ENCODE measurements at regions not wholly inside any gene's neighbourhood (a gene's known extent, or its start where the extent isn't known, plus 50 kb on each side); places are given as distances from the start of the nearest gene placed in this dataset.

GRCh38 chr1:182235952-182236650, 155.5 kb downstream of the GLUL start:
- POLR2A ChIA-PET = no interaction called here
- peak; percentile 76 for TF ChIP-seq MAX (IDR thresholded peaks at IDR 0.05)
- TF ChIP-seq ELF1 (IDR thresholded peaks at IDR 0.05; ENCODE audit: borderline replicate concordance, low read depth) = no peak
- TF ChIP-seq SRF (IDR thresholded peaks at IDR 0.05; ENCODE audit: low read depth) = no peak
- TF ChIP-seq SP1 (IDR thresholded peaks at IDR 0.05; ENCODE audit: low read depth) = peak; percentile 74
- no peak for TF ChIP-seq EZH2phosphoT487 (IDR thresholded peaks at IDR 0.05; ENCODE audit: borderline replicate concordance)
- TF ChIP-seq POLR2AphosphoS5 (IDR thresholded peaks at IDR 0.05; ENCODE audit: low read depth, low read length) = peak; percentile 38; the same call in 1 of the 2 replicates
- TF ChIP-seq JUND (IDR thresholded peaks at IDR 0.05) = peak; percentile 74
- no peak for TF ChIP-seq TCF7L2 (IDR thresholded peaks at IDR 0.05; ENCODE audit: borderline replicate concordance, extremely low read depth, insufficient read depth, insufficient read length)
- no peak for TF ChIP-seq ZBTB33 (IDR thresholded peaks at IDR 0.05; ENCODE audit: extremely low read depth, insufficient replicate concordance, low read length)
- TF ChIP-seq YY1 (IDR thresholded peaks at IDR 0.05; ENCODE audit: extremely low read depth, insufficient replicate concordance, low read depth, low read length) = no peak
- TF ChIP-seq CBX3 (IDR thresholded peaks at IDR 0.05; ENCODE audit: low read depth) = peak; percentile 68
- peak; percentile 72 for TF ChIP-seq FOSL1 (IDR thresholded peaks at IDR 0.05; ENCODE audit: low read depth)
- TF ChIP-seq RAD21 (IDR thresholded peaks at IDR 0.05; ENCODE audit: low read depth) = no peak; the same call in 1 of the 2 replicates
- no peak for TF ChIP-seq ZFX (IDR thresholded peaks at IDR 0.05)
- no peak for TF ChIP-seq CEBPB (IDR thresholded peaks at IDR 0.05; ENCODE audit: low read depth)
- peak; percentile 21; the same call in 1 of the 2 replicates for TF ChIP-seq ATF3 (IDR thresholded peaks at IDR 0.05)
- TF ChIP-seq POLR2A (IDR thresholded peaks at IDR 0.05; ENCODE audit: borderline replicate concordance, extremely low read depth, insufficient read depth, insufficient read length) = no peak
- no peak for TF ChIP-seq CTCF (IDR thresholded peaks at IDR 0.05 in 2 of 3, conservative IDR thresholded peaks at IDR 0.05 in 1 of 3; ENCODE audit: borderline replicate concordance in 1 of 3, insufficient read depth in 1 of 3, low read depth in 2 of 3, low read length in 2 of 3)
- no peak for TF ChIP-seq REST (IDR thresholded peaks at IDR 0.05; ENCODE audit: low read depth)
- no peak for TF ChIP-seq EGR1 (IDR thresholded peaks at IDR 0.05; ENCODE audit: low read depth)

More at GRCh38 chr1:182235952-182236650, 155.5 kb downstream of the GLUL start:
- Histone ChIP-seq H3K36me3 (ENCODE audit: control insufficient read depth in 1 of 2, insufficient read depth in 2 of 2, low read length in 2 of 2) (no peaks in the 10 kb centered on the region), H3K4me3 (replicated peaks in 1 of 2; ENCODE audit: low read depth in 1 of 2, low read length in 2 of 2) (no peak overlapping the region), H3K27ac (ENCODE audit: low read depth, low read length) (0 out of 2 replicates have a peak overlapping the region, but pooled peaks have one; percentile 13), H2AFZ (ENCODE audit: low read depth, low read length, poor library complexity, severe bottlenecking) (peak overlapping the region; percentile 25), H3K4me2 (ENCODE audit: low read length) (peak overlapping the region; percentile 54), H3K4me1 (ENCODE audit: control insufficient read depth in 1 of 2, insufficient read depth in 2 of 2, low read length in 2 of 2) (peaks cover 19 to 26% of the 10 kb centered on the region in 2 experiments), H3K9me2 (ENCODE audit: insufficient read depth) (no peaks in the 10 kb centered on the region), H4K20me1 (ENCODE audit: insufficient read depth) (no peaks in the 10 kb centered on the region), H3K9me3 (ENCODE audit: control insufficient read depth in 1 of 2, insufficient read depth in 1 of 2, low read depth in 1 of 2, low read length in 2 of 2) (no peaks in the 10 kb centered on the region), H3K27me3 (ENCODE audit: insufficient read depth, low read length) (no peaks in the 10 kb centered on the region), H3K9ac (ENCODE audit: low read length) (no peak overlapping the region), H3K79me2 (ENCODE audit: insufficient read depth, low read length) (no peaks in the 10 kb centered on the region)
- ATAC-seq (peak; percentile 91), DNase-seq (ENCODE audit: low read depth, low spot score) (peak; percentile 56)
- ChIA-PET RAD21 (ENCODE audit: low non-redundant PET in 1 of 2, low total read pairs in 2 of 2, uncharacterized antibody in 2 of 2, unreplicated experiment in 2 of 2) (no interaction called here), CTCF (no interaction called here)
- no TSS peak for BruUV-seq (replicated peaks)
- intact Hi-C loops (cut with micrococcal nuclease) = no loop called here

Measured in HCT116 (cell line).